ENCODE measurements at regions not wholly inside any gene's neighbourhood (a gene's known extent, or its start where the extent isn't known, plus 50 kb on each side); places are given as distances from the start of the nearest gene placed in this dataset.

DNA sequence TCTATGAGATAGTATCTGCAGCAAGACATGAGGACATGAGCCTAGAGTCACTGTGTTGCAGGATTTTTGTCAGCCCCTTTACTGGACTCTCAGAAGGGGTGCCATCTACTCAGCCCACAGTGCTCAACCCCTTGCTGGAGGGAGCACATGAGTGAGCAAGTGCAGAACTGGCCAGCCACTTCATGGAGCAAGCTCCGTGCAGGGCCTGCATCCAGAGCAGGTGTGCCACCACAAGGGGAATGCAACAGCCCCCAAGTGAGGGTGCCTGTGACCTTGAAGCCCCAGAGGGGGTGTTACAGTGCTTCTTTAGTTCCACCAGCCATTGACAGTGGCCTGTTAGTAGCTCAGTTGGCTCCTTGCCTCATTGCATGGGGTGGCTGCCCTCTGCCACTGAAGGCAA is 649.7 kb downstream of the PLPP3 start:
- DNase-seq (ENCODE audit: low spot score) = no peak

DNA sequence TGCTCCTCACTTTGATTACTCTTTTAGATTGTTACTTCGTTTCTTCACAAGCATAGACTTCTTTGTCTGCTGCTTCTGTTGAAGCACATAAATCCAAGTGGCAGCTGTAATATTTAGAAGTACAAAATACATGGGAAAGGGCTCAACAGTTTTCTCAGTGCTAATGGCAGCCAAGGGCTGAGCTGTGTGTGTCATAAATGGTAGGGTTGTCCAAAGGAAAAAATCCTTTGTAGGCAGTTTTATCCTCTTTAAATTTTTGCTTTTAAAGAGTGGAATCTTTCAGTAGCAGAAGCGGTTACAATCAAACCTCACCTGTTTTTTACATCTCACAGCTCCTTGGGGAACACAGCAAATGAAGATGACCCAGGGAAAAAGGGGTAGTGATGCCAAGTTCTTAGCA is 650.8 kb downstream of the PLPP3 start:
- no peak for DNase-seq (ENCODE audit: low spot score)

- DNase-seq (ENCODE audit: low spot score) = no peak
These were observed 651.6 kb downstream of the PLPP3 start for GRCh38 chr1:55927702-55928290.

DNA sequence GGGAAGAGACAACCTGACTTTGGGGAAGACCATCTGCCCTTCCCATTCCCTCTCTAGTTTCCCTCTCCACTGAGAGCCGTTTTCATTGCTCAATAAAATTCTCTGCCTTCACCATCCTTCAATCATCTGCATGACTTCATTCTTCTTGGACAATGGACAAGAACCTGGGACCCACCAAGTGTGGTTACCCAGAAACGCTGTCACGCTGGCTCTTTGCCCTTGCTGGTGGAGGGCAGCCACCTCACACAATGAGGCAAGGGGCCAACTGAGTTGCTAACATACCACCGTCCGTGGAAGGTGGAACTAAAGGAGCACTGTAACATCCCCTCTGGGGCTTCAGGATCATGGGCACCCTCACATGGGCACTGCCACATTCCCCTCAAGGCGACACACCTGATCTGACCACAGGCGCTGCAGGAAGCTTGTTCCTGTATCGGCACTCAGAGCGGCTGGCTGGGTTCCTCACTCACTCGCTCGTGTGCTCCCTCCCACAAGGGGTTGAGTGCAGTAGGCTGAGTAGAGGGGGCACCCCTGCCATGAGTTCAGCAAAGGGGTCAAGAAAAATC is 652.4 kb downstream of the PLPP3 start:
- no peak for DNase-seq (ENCODE audit: low spot score)

DNA sequence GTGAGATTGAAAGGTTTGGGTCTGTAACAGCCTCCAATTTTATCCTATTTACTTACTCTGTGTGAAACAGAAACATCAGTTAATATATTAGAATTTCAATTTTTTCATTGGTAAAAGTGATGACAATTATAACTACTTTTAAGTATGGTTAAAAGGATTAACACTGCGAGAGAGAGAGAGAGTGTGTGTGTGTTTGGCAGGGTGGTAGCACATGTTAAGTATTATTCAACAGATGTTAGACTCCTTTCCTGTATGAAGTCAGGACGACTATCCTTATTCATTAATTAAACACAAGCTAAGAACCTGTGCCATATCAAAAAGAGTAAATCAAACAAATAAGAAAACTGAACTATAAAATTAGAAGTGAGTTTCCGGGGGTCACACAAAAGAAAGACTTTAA is 662.5 kb downstream of the PLPP3 start:
- DNase-seq (ENCODE audit: low spot score) = no peak

DNA sequence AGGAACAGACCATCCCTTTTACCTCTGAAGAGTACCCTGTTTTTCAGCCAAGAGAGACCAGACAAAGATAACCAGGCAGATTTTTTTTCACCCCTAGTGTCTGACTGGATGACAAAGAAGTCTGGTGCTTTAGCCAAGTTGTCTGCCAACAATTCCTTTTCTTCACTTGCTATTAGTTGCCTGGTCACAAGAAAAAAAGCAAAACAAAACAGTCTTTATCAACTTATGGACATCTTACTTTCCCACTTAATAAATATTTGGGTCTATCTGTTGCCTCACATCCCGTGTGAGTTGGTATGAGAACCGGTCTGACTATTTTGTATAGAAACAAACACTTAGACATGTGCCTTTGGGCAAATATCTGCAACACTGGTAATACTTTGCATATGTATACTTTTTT is 662.9 kb downstream of the PLPP3 start:
- DNase-seq (ENCODE audit: low spot score) = no peak

DNA sequence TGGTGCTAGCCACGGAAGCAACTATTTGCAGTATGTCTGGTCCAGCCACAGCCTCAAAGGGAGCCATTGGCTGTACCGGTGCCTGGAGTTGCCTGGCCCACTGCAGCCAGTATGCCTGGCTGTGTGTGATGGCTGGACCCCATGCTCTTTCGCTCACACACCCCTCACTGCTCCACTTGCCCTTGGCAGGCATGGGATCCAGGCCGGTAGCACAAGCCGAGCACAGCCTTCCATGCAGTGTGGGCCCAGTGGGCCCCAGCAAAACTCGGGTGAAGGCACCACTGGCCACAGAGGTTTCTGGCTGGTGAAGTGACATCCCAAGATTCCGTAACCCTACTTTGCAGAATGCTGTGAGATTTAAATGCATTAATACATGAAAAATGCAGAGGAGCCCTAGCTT is 665.8 kb downstream of the PLPP3 start:
- DNase-seq (ENCODE audit: low spot score) = no peak

DNA sequence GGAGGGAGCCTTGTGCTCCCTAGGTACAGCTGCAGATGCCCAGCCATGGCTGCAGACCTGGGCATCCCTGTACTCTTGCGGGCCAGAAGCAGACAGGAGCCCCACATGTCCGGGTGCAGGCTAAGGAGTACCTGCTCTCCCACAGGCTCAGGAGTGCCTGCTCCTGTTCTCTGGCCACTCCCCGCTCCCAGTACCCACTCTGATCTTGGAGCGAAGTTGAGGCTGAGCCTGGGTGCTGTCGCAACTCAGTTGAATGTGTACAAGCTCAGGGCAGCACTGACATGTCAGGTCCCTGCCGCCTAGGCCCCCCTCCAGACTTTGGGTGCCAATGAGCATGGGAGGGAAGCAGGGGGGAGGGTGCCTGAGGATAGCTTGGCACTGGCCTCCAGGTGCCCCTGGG is 666.9 kb downstream of the PLPP3 start:
- DNase-seq (ENCODE audit: low spot score) = no peak

GRCh38 chr1:55904541-55904940 is 674.8 kb downstream of the PLPP3 start:
- DNase-seq (ENCODE audit: low spot score) = no peak

GRCh38 chr1:55898181-55898580 is 681.2 kb downstream of the PLPP3 start:
- DNase-seq (ENCODE audit: low spot score) = peak; percentile 2

DNA sequence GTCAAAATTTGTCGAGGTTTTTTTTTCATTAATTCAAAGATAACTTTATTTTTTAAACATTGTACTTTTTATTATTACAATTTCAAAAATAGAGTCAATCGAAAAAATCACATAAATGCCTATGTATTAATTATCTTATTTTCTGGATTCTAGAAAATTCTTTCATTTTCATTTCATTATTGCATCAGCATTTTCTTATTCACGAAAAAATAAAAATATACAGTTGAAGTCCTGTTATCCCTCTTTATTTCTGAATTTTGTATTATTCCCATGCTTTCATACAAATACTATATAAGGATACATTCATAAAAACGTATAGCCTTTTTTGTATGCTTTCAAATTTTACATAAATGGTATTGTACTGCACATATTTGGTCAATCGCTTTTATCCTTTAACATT is 681.0 kb upstream of the USP24 start:
- DNase-seq (ENCODE audit: low spot score) = no peak

GRCh38 chr1:55894521-55894920 is 679.4 kb upstream of the USP24 start:
- DNase-seq (ENCODE audit: low spot score) = no peak

- DNase-seq (ENCODE audit: low spot score) = peak; percentile 66
These were observed 678.0 kb upstream of the USP24 start for GRCh38 chr1:55893155-55893554.

GRCh38 chr1:55888685-55889317 is 673.6 kb upstream of the USP24 start:
- DNase-seq (ENCODE audit: low spot score) = no peak

DNA sequence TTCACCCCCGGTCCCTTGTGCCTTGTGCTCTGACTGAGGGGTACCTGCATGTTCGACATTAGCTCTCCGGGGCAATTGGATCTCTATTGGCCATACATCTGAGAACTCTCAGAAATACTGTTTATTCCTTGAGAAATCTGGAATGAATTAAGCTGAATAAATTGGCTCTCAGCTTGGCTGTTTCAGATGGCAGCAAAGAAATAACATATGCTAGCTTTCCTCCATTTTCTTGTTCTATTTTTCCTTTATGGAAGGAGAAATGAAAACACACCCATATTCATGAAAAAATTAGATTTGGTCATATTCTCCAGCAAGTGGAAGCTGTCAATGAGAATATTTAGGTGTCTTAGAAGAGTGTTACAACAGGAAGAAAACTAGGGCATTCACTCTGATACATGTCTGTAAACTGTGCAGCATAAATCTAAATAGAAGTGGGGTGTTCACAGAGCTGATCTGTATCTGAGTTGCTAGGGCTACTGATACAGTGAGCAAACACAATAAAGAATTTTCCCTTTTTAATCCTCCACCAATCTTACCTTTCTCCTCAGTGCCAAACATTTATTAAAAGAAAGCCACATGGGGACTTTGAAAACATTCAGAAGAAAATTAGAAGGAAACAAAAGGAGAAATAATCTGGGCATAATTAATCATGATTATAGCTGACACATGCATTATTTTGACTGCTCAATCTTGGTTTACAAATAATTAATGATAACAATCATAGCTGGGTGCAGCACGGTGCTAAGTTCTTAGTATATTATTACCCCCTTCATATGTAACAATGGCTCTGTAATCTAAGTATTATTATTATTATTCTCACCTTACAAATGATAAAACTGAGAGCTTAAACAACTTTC is 671.9 kb upstream of the USP24 start:
- DNase-seq (ENCODE audit: low spot score) = no peak

- DNase-seq (ENCODE audit: low spot score) = no peak
These were observed 670.5 kb upstream of the USP24 start for GRCh38 chr1:55885619-55886018.

- DNase-seq (ENCODE audit: low spot score) = no peak
These were observed 667.8 kb upstream of the USP24 start for GRCh38 chr1:55882931-55883330.

GRCh38 chr1:55879346-55879745 is 664.2 kb upstream of the USP24 start:
- DNase-seq (ENCODE audit: low spot score) = no peak

- no peak for DNase-seq (ENCODE audit: low spot score)
These were observed 662.5 kb upstream of the USP24 start for GRCh38 chr1:55877437-55878232.

GRCh38 chr1:55876276-55877060 is 661.3 kb upstream of the USP24 start:
- DNase-seq (ENCODE audit: low spot score) = no peak

GRCh38 chr1:55870106-55870505 is 654.9 kb upstream of the USP24 start:
- no peak for DNase-seq (ENCODE audit: low spot score)
